BE2C (cell line): ENCODE measurements at regions not wholly inside any gene's neighbourhood (a gene's known extent, or its start where the extent isn't known, plus 50 kb on each side); places are given as distances from the start of the nearest gene placed in this dataset.

Experiments used
- DNase-seq: peaks from one replicate; pipeline ENCODE4 v3.0.0-alpha.2; 2020
- H3K27me3 ChIP-seq: fragments of 250-450 bp; sonication (Bioruptor Pico); 2 replicates; pipeline ENCODE4 v1.5.1; 2020; ENCODE audit warnings: mild to moderate bottlenecking
- H3K36me3 ChIP-seq: fragments of 250-450 bp; sonication (Bioruptor Pico); 2 replicates; pipeline ENCODE4 v1.5.1; 2020; ENCODE audit warnings: mild to moderate bottlenecking
- H3K4me1 ChIP-seq: fragments of 250-450 bp; sonication (Bioruptor Pico); 2 replicates; pipeline ENCODE4 v1.5.1; 2020
- H3K4me3 ChIP-seq: 2 replicates; pipeline ENCODE4 v1.5.1; 2011; ENCODE audit warnings: low read depth, low read length
- H3K9me3 ChIP-seq: fragments of 250-450 bp; sonication (Bioruptor Pico); 2 replicates; pipeline ENCODE4 v1.5.1; 2020
- TF ChIP-seq, protein P1 (sequence below): IDR thresholded peaks from 2 replicates; pipeline ENCODE4 v1.5.1; 2012; ENCODE audit warnings: mild to moderate bottlenecking, low read depth, low read length

DNA sequence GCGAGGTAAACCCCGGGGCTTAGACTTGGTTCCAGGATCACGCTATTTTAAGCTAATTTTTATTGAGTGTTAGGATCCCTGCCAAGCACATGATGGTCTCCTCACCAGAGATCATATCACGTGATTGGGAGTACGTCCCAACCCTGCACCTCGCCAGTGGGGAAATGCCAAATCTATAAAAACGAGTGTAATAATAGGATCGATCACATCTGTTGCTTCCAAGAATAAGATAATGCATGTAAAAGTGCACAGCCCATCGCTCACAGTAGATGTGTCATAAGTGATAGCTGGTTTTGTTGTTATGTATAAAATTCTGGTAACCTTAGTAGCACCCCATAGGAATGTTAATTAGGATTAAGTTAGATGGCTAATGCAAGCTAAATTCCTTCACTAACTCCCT is 581.0 kb upstream of the TMEM132C start:
- DNase-seq, result no peak
- no peaks in the 10 kb centered on the region for H3K4me1 ChIP-seq
- no peaks in the 10 kb centered on the region; the same call in 1 of the 2 replicates for H3K9me3 ChIP-seq
- H3K36me3 ChIP-seq, result no peaks in the 10 kb centered on the region
- no peak overlapping the region for H3K4me3 ChIP-seq
- H3K27me3 ChIP-seq, result no peaks in the 10 kb centered on the region
- TF ChIP-seq, protein P1, sequence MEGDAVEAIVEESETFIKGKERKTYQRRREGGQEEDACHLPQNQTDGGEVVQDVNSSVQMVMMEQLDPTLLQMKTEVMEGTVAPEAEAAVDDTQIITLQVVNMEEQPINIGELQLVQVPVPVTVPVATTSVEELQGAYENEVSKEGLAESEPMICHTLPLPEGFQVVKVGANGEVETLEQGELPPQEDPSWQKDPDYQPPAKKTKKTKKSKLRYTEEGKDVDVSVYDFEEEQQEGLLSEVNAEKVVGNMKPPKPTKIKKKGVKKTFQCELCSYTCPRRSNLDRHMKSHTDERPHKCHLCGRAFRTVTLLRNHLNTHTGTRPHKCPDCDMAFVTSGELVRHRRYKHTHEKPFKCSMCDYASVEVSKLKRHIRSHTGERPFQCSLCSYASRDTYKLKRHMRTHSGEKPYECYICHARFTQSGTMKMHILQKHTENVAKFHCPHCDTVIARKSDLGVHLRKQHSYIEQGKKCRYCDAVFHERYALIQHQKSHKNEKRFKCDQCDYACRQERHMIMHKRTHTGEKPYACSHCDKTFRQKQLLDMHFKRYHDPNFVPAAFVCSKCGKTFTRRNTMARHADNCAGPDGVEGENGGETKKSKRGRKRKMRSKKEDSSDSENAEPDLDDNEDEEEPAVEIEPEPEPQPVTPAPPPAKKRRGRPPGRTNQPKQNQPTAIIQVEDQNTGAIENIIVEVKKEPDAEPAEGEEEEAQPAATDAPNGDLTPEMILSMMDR, result no peak

DNA sequence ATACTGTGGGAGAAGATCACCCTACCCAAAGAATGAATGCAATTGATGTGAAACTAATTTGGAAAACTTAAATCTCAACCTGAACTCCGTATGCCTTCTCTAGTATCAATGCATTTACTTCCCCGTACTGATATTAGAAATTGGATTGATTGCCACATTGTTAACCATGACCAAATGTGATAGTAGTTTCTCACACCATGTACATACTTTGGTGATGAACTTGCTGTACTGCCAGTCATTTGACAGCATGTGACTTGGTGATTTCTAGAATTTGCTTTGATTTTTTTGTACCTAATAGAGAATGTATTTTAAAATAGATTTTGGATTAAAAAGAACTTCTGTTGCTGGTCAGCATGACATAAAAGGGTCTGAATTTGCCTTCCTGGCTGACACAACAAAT is 579.8 kb upstream of the TMEM132C start:
- no peaks in the 10 kb centered on the region; the same call in 1 of the 2 replicates for H3K9me3 ChIP-seq
- H3K36me3 ChIP-seq, result no peaks in the 10 kb centered on the region
- no peaks in the 10 kb centered on the region for H3K4me1 ChIP-seq
- TF ChIP-seq, protein P1, result no peak
- DNase-seq, result no peak
- no peak overlapping the region for H3K4me3 ChIP-seq
- no peaks in the 10 kb centered on the region for H3K27me3 ChIP-seq

DNA sequence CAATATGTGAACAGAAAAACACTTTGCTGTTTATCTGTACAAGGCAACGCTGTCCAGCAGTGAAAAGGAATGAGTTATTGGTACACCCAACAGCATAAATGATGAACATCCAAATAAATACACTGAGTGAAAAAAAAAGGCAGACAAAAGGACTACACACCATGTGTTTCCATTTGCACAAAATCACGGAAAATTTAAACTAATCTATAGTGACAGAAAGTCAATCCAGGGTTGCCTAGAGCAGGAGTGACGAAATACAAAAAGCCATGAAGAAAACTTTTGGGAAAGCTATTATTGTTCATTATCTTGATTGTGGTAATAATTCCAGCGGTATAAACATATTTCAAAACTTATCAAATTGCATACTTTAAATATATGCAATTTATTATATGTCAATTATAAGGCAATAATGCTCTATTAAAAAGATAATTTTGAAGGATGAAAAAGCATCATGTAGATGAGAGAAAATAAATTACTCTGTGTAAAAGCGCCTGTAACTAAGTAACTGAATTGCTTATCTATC is 578.0 kb upstream of the TMEM132C start:
- H3K36me3 ChIP-seq, result no peaks in the 10 kb centered on the region
- TF ChIP-seq, protein P1, result no peak
- no peak overlapping the region for H3K4me3 ChIP-seq
- no peaks in the 10 kb centered on the region; the same call in 1 of the 2 replicates for H3K9me3 ChIP-seq
- H3K4me1 ChIP-seq, result no peaks in the 10 kb centered on the region
- H3K27me3 ChIP-seq, result no peaks in the 10 kb centered on the region
- DNase-seq, result no peak

DNA sequence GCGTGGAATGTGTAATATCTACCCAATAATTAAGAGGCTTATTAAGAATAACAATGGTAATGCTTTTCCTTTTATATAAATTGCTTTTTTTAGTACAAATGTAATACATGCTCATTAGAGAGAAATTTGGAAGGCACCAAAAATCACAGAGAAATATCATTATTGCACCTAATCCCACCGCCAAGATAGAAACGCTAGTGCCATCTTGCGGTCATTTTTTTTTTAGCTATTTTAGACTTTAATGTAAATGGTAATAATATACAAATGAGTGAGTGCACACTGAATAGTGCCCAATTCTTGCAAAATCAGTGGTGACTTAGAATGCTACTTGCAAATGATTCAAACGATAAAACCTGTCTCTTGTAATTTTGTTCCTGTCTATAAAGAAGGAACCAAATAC is 576.8 kb upstream of the TMEM132C start:
- Histone ChIP-seq H3K27me3 (no peaks in the 10 kb centered on the region), H3K36me3 (no peaks in the 10 kb centered on the region), H3K4me3 (no peak overlapping the region), H3K9me3 (no peaks in the 10 kb centered on the region; the same call in 1 of the 2 replicates), H3K4me1 (no peaks in the 10 kb centered on the region)
- TF ChIP-seq, protein P1, result no peak
- no peak for DNase-seq

DNA sequence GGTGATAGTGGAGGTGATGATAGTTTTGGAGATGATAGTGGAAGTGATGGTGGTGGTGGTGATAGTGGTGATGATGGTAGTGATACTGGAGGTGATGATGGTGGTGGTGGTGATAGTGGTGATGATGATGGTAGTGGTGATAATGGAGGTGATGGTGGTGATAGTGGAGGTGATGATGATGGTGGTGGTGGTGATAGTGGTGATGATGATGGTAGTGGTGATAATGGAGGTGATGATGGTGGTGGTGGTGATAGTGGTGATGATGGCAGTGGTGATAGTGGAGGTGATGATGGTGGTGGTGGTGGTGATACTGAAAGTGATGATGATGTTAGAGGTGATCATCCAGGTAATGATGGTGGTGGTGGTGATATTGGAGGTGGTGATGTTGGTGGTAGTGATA is 570.0 kb upstream of the TMEM132C start:
- DNase-seq, result no peak
- Histone ChIP-seq H3K36me3 (no peaks in the 10 kb centered on the region), H3K27me3 (no peaks in the 10 kb centered on the region), H3K9me3 (no peaks in the 10 kb centered on the region), H3K4me1 (no peaks in the 10 kb centered on the region), H3K4me3 (no peak overlapping the region)
- TF ChIP-seq, protein P1, result no peak

DNA sequence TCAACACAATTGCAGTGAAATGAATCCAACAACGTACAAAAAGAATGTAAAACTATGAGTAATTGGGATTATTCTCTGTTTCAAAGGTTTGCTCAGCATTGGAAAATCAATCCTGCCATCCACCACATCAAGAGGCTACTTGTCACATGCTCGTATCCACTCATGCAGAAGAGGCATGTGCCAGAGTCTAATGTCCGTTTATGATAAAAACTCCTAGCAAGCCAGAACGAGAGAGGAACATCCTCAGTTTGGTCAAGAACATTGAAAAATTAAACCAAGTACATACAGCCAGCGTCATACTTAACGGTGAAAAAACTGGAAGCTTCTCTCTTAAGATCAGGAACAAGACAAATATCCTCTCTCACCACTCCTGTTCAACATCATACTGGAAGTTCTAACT is 563.9 kb upstream of the TMEM132C start:
- Histone ChIP-seq H3K4me1 (no peaks in the 10 kb centered on the region), H3K27me3 (no peaks in the 10 kb centered on the region), H3K9me3 (no peaks in the 10 kb centered on the region), H3K4me3 (no peak overlapping the region), H3K36me3 (no peaks in the 10 kb centered on the region)
- no peak for DNase-seq
- TF ChIP-seq, protein P1, result no peak
